ENCODE measurements at regions not wholly inside any gene's neighbourhood (a gene's known extent, or its start where the extent isn't known, plus 50 kb on each side); places are given as distances from the start of the nearest gene placed in this dataset.

- H4K20me1 ChIP-seq (ENCODE audit: insufficient read depth, low read length) = no peaks in the 10 kb centered on the region
- no peak for TF ChIP-seq CTCF (IDR thresholded peaks at IDR 0.05)
- intact Hi-C loops (cut with micrococcal nuclease) = no loop called here
- Mint-ChIP-seq H3K27me3 (ENCODE audit: low read depth in 3 of 3) (peaks cover 16 to 24% (median 16%) of the 10 kb centered on the region in 3 donors), H3K4me1 (peaks cover 8% of the 10 kb centered on the region), H3K27ac (no peak overlapping the region), H3K36me3 (no peaks in the 10 kb centered on the region), H3K4me3 (no peak overlapping the region), H3K9me3 (peaks cover 0 to 5% (median 0%) of the 10 kb centered on the region in 7 donors)
- DNase-seq = no peak
- no peaks in the 10 kb centered on the region for H3K79me2 ChIP-seq (ENCODE audit: insufficient read depth, low read length)
- no peaks in the 10 kb centered on the region for H3K9me3 ChIP-seq (replicated peaks in 1 of 2; ENCODE audit: control insufficient read depth in 1 of 2, insufficient read depth in 1 of 2, low read length in 2 of 2)
- no peak overlapping the region for H3K4me3 ChIP-seq (replicated peaks in 1 of 3; ENCODE audit: low read depth in 2 of 3, low read length in 3 of 3)
- H3K4me2 ChIP-seq (replicated peaks; ENCODE audit: extremely low read depth, low read length, poor library complexity, severe bottlenecking) = no peak overlapping the region
- no peaks in the 10 kb centered on the region for H3K36me3 ChIP-seq (replicated peaks in 1 of 2; ENCODE audit: control insufficient read depth in 1 of 2, insufficient read depth in 2 of 2, low read length in 2 of 2)
- H3K9ac ChIP-seq (ENCODE audit: insufficient read depth, low read length, poor library complexity, severe bottlenecking) = no peak overlapping the region
- H3K27ac ChIP-seq (ENCODE audit: low read depth in 1 of 2, low read length in 2 of 2) = no peak overlapping the region
- 93% methylated on average over 5 of the region's 9 CpGs for WGBS (ENCODE audit: insufficient coverage)
- peaks cover 0 to 7% of the 10 kb centered on the region in 2 donors for H3K27me3 ChIP-seq (ENCODE audit: control insufficient read depth in 2 of 2, insufficient read depth in 2 of 2, low read length in 2 of 2)
- H3K4me1 ChIP-seq (ENCODE audit: control insufficient read depth in 1 of 2, insufficient read depth in 2 of 2, low read length in 2 of 2) = no peaks in the 10 kb centered on the region
- no peak overlapping the region for H2AFZ ChIP-seq (ENCODE audit: insufficient read depth, low read depth, low read length, poor library complexity, severe bottlenecking)
These were observed 134.8 kb upstream of the RPS6KA2 start for GRCh38 chr6:166761801-166762200.

- Histone ChIP-seq H2AFZ (ENCODE audit: insufficient read depth, low read depth, low read length, poor library complexity, severe bottlenecking) (no peak overlapping the region), H3K27me3 (ENCODE audit: control insufficient read depth in 2 of 2, insufficient read depth in 2 of 2, low read length in 2 of 2) (peaks cover 0 to 7% of the 10 kb centered on the region in 2 donors), H3K27ac (ENCODE audit: low read depth in 1 of 2, low read length in 2 of 2) (no peak overlapping the region), H3K9me3 (replicated peaks in 1 of 2; ENCODE audit: control insufficient read depth in 1 of 2, insufficient read depth in 1 of 2, low read length in 2 of 2) (no peaks in the 10 kb centered on the region), H3K36me3 (replicated peaks in 1 of 2; ENCODE audit: control insufficient read depth in 1 of 2, insufficient read depth in 2 of 2, low read length in 2 of 2) (no peaks in the 10 kb centered on the region), H4K20me1 (ENCODE audit: insufficient read depth, low read length) (no peaks in the 10 kb centered on the region), H3K4me3 (replicated peaks in 1 of 3; ENCODE audit: low read depth in 2 of 3, low read length in 3 of 3) (no peak overlapping the region), H3K4me1 (ENCODE audit: control insufficient read depth in 1 of 2, insufficient read depth in 2 of 2, low read length in 2 of 2) (no peaks in the 10 kb centered on the region), H3K9ac (ENCODE audit: insufficient read depth, low read length, poor library complexity, severe bottlenecking) (no peak overlapping the region), H3K79me2 (ENCODE audit: insufficient read depth, low read length) (no peaks in the 10 kb centered on the region), H3K4me2 (replicated peaks; ENCODE audit: extremely low read depth, low read length, poor library complexity, severe bottlenecking) (no peak overlapping the region)
- Mint-ChIP-seq H3K9me3 (peaks cover 0 to 5% (median 0%) of the 10 kb centered on the region in 7 donors), H3K27me3 (ENCODE audit: low read depth in 3 of 3) (peaks cover 16 to 28% (median 17%) of the 10 kb centered on the region in 3 donors), H3K36me3 (no peaks in the 10 kb centered on the region), H3K4me3 (no peak overlapping the region), H3K27ac (no peak overlapping the region), H3K4me1 (peaks cover 8% of the 10 kb centered on the region)
- intact Hi-C loops (cut with micrococcal nuclease) = no loop called here
- TF ChIP-seq CTCF (IDR thresholded peaks at IDR 0.05) = no peak
- DNase-seq = no peak
- WGBS (ENCODE audit: insufficient coverage) = 86% methylated on average over 9 of the region's 11 CpGs
These were observed 133.2 kb upstream of the RPS6KA2 start for GRCh38 chr6:166760288-166760687.
